HG03280 (cell line): ENCODE measurements at regions not wholly inside any gene's neighbourhood (a gene's known extent, or its start where the extent isn't known, plus 50 kb on each side); places are given as distances from the start of the nearest gene placed in this dataset.
"Not testable (repeated sequence)": the region's sequence is repeated elsewhere in the genome, so short reads cannot be mapped to it uniquely, and the experiment has no call there.

Experiments used
- ATAC-seq: cut with Tn5 transposase; IDR thresholded peaks from one replicate; pipeline ENCODE4 v1.9.1; 2021; ENCODE audit warnings: mild to moderate bottlenecking, moderate library complexity; ENCODE audit not compliant: unreplicated experiment

DNA sequence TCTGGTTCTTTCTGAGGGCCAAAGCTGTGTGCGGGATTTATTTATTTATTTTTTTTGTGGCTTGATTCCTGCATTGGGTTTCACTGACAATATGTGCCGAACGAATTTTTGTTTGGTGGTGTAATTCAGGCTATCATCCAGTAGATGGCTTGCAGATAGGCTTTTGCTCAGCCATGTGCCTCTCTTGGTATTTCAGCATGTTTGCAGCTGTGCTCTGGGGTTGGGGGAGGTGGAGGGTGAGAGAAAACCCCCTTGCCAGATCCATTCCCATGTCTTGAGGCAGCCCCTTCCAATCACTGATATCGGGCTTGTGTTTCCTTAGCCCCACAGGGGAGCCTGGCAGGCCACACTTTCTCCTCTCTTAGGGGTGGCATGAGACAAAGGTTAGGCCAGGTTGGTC lies 302.4 kb downstream of the PTGER3 start:
- ATAC-seq: no peak

DNA sequence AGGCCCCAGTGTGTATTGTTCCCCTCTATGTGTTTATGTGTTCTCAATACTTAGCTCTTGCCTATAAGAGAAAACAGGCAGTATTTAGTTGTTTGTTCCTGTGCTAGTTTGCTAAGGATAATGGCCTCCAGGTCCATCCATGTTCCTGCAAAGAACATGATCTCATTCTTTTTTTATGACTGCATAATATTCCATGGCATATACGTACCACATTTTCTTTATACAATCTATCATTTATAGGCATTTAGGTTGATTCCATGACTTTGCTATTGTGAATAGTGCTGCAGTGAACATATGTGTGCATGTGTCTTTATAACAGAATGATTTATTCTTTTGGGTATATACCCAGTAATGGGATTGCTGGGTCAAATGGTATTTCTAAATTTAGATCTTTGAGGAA lies 301.6 kb downstream of the PTGER3 start:
- ATAC-seq: not testable (repeated sequence)

DNA sequence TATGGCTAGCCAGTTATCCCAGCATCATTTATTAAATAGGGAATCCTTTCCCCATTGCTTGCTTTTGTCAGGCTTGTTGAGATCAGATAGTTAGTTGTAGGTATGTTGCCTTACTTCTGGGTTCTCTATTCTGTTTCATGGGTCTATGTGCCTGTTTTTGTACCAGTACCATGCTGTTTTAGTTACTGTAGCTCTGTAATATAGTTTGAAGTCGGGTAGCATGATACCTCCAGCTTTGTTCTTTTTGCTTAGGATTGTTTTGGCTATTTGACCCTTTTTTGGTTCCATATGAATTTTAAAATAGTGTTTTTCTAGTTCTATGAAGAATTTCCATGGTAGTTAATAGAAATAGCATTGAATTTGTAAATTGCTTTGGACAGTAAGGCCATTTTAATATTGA lies 300.5 kb downstream of the PTGER3 start:
- not testable (repeated sequence) for ATAC-seq

DNA sequence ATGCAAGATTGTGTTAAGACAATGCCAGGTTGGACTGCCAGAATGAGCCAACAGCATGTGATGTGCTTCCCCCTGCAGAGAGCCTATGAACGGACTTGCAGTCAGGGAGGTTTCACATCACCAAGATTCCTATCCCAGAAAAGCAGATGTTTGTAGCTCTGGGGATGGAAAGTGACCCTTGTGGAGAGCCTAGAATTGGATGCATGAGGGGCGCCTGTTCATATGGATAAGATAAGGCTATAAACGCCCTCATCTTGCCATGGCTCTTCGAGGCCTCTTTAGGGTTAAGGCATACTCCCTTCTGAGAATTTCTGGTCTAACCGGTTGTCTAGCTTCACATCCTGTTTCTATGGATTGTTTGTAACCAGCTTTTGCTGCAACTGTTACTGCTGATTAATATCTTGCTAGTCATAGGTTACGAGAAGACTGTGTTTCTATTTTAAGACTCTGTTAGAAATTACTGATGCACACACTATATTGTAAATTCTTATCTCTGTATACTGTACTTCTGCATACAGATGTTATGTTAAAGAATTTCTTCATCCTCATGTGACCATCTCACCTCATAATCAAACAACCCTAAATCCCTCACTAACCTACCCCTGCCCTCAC lies 295.8 kb downstream of the PTGER3 start:
- ATAC-seq: not testable (repeated sequence)

DNA sequence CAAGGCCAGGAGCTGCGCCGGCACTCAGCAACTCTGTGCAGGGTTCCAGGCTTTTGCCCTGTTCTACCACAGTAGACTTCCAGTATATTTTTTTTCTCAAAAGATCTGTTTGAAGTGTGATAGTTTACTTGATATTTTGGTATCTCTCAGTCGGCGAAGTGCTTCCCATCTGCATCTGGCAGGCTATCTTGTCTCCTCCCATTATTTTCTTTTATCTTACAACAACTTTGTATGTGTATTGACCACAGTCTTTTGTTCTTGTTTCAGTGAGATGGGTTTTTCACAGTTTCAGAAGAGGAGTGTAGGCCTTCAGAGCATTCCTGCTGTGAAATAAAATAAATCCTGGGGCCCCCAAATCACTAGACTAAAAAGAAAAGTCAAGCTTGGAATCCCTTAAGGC lies 292.9 kb downstream of the PTGER3 start:
- ATAC-seq: no peak

DNA sequence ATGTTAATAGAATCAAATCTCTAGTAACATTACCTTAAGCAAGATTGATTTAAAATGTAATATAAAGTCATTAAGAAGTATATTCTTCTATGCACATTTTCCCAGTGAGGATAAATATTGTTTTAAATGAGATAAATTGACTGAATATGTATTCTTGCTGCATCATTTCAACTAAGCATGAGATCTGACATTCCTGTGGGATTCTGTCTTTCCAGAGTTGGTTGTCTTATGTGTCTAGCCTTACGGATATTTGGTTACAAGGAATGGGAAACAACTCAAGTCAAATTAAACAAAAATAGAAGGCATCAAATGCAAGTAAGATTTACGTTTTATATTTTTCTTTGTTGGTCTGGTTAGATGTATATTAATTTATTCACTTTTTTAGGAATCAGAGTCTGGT lies 287.5 kb downstream of the PTGER3 start:
- no peak for ATAC-seq

DNA sequence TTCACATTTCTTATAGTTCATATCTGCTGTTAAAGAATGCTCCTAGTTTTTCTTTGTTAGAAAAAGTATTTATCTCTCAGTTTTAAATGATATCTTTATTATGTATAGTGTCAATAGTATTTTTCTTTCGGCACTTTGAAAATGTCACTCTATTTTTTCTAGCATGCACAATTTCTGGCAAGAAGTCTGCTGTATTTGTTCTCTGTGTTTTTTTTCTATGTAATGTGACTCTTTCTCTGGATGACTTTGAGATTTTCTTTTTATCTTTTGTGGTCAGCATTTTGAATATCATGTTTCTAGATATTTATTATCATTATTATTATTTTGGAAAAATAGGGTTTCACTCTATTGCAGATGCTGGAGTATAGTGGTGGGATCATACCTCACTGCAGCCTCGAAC lies 285.2 kb downstream of the PTGER3 start:
- no peak for ATAC-seq

DNA sequence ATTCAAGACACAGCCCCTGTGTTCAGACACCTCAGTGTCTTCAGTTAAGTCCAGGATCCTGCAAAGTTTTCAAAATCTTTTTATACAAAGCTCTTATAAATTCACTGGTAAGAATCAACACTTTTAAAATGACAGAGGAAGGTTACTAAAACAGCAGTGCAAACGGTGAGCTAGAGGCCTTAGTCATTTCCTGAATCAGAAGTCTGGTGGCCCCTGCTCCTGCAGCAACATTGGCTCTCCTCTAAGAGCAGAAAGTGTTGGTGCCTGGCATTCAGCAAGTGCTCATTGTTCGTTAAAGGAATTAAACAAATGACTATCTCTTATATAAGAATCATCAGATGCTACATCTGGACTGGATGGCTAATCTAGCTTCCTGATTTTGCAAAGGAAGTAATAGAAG lies 282.9 kb downstream of the PTGER3 start:
- ATAC-seq: no peak

DNA sequence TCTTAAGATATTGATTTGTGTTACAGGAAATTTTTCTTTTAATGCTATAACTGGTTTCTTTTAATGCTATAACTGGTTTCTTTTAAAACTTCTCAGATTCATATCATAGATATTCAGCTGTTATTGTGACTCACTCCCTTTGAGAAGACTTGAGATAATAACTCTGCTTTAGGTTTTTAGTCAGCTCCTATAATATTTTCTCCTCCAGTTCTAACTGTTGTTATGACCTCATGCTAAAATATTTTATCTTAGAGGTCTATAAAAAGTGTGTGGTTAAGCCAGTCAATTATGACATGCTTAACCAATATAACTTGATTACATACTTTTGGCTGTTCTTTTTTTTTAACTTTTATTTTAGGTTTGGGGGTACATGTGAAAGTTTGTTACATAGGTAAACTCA lies 280.2 kb downstream of the PTGER3 start:
- ATAC-seq: no peak

DNA sequence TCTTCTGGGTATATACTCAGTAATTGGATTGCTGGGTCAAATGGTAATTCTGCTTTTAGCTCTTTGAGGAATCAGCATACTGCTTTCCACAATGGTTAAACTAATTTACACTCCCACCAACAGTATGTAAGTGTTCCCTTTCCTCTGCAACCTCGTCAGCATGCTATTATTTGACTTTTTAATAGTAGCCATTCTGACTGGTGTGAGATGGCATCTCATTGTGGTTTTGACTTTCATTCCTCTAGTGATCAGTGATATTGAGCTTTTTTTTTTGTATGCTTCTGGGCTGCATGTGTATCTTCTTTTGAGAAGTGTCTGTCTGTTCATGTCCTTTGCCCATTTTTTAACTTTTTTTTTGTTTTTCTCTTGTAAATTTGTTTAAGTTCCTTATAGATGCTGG lies 279.4 kb downstream of the PTGER3 start:
- ATAC-seq: no peak

DNA sequence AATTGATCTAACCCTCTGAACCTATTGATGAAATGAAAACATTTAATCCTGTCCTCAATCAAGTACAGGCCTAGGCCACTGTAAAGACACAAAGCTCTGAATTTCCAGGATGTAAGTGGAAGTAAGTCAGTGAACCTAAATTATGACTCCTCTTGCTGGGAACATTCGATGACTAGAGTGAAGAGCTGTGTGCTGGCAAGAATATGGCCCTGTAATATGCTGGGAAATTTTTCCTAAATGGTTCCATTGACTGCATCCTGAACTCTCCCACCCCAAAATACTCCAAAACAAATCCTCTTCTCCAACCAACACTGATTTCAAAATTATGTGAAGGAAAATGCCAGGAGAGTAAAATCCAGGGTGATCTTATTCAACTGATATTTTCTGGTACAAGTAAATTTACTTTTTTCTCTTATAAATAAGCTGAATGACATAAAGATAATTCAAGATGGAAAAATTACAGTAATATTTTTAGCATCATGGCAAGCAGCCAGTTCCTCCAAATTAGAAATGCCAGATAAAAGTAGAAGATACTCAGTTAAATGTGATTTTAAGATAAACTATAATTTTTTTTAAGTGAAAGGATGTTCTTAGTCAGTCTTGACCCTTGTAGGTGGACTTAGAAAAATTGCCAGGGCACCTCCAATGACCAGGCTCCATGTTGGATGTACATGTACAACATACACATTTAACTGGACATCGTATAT lies 269.4 kb downstream of the PTGER3 start:
- no peak for ATAC-seq

DNA sequence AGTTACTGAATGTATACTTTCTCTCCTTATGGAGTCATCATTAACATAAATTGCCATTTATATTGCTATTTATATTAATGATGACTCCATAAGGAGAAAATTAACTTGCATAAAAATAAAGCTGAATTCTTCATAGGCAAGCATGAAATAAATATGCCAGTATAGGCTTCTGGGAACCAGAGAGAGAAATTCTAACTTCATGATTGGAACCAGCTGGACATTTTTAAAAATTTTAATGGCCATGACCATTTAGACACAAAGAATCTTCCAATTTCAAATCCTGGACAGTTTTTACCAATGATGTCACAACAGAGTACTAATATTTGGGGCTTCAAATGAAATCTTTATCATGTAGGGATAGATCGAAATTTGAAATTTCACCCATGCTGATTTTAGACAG lies 268.7 kb downstream of the PTGER3 start:
- ATAC-seq: no peak

DNA sequence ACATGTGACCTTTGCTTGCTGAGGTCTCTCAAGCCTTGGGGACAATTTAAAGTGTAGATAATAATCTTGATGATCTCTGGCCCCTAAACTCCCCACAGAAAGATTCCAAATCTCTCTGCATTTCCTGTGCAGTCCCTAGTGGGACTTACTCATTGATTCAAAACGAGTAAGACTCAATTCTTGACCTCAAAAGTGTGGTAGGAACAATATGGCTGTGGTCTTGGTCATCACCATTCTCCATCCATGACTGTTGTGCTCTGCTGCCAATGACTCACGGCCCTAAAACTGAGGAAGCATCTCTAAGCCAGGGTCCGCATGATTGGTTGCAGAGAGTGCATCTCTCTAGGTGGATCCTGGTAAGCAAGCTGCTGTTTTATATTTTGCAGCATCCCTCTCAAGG lies 268.0 kb downstream of the PTGER3 start:
- no peak for ATAC-seq

DNA sequence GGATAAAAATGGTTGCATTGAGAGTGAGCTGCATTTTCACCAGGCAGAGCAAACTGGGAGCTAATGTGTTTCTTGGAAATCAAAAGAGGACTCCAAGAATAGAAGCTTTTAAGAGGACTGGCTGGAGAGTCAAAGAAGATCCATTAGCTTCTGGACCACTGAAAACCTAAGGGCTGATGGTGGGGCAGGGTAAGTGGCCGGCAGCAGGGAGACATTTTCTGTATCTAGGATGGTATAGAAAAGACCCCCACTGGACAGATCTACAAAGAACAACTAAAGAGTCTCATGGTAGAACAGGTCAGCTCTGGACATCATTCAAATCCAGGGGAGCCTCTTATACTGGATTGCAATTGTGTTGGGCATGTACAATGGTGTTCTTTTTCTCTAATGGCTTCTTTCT lies 262.3 kb downstream of the PTGER3 start:
- ATAC-seq: no peak

DNA sequence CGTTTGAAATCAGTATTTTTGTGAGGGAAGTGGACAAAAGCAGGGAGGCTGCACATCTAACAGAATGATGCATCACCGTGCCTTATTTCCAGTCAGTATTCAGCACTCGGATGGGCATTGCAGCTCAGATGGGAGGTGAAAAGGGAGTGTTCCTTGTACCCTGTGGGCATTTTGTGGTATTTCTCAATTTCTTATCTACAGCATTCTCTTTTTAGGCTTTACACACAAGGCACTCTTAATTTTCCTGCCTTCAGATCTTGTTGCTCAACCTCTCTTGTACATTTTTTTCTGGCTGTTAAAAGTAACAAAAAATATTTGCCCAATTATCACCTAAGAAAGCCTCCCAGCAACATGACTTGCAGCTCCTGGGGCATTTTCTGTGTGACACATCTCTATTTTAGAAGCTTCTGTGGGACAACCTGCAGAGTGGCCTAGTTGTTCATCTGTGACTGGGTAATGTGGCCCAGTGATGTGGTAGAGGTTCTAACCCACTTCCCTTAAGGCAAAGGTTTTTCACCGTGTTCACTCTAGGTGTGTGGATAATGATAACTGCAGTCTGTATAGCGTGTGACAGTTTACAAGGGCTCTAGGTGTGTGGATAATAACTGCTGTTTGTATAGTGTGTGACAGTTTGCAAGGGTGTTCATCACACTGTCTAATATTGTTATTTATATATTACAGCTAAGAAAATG lies 257.2 kb downstream of the PTGER3 start:
- ATAC-seq: no peak

DNA sequence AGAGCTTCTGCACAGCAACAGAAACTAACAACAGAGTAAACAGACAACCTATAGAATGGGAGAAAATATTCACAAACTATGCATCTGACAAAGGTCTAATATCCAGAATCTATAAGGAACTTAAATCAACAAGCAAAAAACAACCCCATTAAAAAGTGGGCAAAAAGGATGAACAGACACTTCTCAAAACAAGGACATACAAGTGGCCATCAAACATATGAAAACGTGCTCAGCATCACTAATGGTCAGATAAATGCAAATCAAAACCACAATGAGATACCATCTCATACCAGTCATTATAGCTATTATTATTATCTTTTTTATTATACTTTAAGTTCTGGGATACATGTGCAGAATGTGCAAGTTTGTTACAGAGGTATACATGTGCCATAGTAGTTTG lies 252.6 kb downstream of the PTGER3 start:
- ATAC-seq: not testable (repeated sequence)

DNA sequence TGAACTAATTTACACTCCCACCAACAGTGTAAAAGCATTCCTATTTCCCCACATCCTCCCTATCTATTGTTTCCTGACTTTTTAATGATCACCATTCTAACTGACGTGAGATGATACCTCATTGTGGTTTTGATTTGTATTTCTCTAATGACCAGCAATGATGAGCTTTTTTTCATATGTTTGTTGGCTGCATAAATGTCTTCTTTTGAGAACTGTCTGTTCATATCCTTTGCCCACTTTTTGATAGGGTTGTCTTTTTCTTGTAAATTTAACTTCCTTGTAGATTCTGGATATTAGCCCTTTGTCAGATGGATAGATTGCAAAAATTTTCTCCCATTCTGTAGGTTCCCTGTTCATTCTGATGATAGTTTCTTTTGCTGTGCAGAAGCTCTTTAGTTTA lies 251.3 kb downstream of the PTGER3 start:
- not testable (repeated sequence) for ATAC-seq

DNA sequence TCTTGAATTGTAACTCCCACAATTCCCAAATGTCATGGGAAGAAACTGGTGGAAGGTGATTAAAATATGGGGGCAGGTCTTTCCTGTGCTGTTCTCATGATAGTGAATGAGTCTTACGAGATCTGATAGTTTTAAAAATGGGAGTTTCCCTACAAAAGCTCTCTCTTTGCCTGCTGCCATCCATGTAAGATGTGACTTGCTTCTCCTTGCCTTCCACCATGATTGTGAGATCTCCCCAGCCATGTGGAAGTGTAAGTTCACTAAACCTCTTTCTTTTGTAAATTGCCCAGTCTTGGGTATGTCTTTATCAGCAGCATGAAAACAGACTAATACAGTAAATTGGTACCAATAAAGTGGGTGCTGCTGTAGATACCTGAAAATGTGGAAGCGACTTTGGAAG lies 245.0 kb downstream of the PTGER3 start:
- not testable (repeated sequence) for ATAC-seq

DNA sequence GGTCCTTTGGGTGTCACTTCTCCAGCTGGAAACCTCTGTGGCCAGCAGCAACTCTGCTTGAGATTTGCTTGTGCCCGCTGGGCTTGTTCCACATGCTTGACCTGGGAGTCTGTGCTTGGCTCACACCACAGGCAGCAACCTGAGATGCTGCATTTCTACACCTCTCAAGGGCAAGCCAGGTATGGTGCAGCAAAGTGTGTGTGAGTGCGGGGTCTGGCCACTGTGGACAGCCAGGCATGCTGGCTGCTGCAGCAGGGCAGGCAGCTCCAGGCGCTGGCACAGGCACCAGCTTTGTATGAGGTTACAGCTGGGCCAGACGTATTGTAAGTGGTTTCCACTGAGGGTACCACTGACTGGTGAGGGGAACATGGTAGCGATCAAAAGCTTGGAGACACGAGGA lies 242.0 kb downstream of the PTGER3 start:
- ATAC-seq: no peak

DNA sequence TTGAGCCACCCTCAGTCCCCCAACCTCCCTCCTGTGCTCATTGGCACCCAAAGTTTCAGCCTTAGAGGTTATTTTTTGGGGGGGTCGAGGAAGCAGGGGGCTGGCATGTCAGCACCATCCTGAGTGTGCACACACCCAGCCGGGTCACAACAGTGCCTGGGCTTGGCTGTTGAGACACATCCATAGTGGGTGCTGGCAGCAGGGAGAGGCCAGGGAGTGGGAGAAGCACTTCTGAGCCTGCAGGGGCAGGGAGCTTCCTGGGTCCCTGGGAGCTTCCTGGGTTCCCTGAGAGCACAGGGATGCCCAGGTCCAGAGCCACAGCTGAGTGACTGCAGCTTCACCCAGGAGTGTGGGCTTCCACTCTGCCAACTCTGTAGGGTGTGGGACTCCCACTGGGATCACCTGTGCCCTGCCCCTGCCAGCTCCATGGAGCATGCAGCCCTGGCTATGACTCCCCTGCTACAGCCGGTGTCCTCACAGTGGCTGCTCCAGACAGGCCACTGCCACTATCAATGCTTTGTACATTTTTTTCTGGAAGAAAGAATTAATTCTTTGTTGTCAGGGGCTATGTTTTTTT lies 240.4 kb downstream of the PTGER3 start:
- ATAC-seq: no peak

DNA sequence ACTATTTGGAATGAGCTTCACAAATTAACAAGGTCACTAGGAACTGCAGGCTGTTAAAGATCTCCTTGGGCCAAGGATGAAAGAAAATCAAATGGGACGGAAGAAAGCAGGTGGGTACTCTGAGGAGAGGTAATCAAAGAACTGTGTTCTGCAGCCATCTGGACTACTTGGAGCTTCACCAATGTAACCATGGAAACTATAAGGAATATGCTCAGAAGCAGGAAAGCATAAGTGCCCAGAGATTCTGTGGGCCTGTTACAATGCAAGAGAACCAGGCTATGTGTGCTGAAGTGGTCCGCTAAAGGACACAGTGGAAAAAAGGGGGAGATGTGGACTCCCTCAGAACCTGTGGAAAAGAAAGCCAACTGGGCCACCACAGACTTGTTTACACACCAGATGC lies 238.5 kb downstream of the PTGER3 start:
- no peak for ATAC-seq

DNA sequence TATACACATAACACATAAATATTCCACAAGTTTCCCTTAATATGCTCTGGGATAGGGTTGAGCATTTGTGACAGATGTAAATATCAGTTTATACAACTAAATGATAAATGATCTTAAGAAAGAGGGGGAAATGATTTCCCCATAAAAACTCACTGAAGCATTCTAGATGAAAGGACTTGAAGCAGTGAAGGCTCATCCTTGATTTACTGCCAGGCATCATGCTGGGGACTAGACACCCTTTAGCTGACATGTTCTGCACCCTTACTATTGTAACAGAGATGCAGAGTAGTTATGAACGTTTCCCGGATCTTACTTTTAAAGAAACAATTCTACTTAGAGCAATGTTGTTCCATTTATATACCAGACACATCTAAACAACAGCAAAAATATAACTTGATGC lies 235.8 kb downstream of the PTGER3 start:
- no peak for ATAC-seq
